Right lobe of liver (tissue), 6 donors: ENCODE measurements at regions not wholly inside any gene's neighbourhood (a gene's known extent, or its start where the extent isn't known, plus 50 kb on each side); places are given as distances from the start of the nearest gene placed in this dataset.

Experiments
- ATAC-seq, 4 donors: fragments of 200-7000 bp; cut with Tn5 transposase; one replicate each; pipeline ENCODE4 v1.9.1; 2020; ENCODE audit warnings: mild to moderate bottlenecking in 4 of 4, moderate library complexity in 4 of 4
- DNase-seq, 3 donors: peaks; one replicate each; pipeline ENCODE4 v3.0.0-alpha.2; 2020
- H3K27ac ChIP-seq, 3 donors: fragments of 200-600 bp; one replicate each; pipeline ENCODE4 v1.8.0; 2022
- H3K27me3 ChIP-seq, 2 donors: fragments of 200-600 bp; one replicate each; pipeline ENCODE4 v1.8.0; 2022
- H3K36me3 ChIP-seq, 4 donors: fragments of 200-600 bp; sonication (generic) in 1 of 4; one replicate each; pipeline versions ENCODE4 v1.5.1 to v1.8.0; 2017 to 2022; ENCODE audit warnings: control low read depth in 1 of 4
- H3K4me1 ChIP-seq, 4 donors: fragments of 200-600 bp; sonication (generic) in 1 of 4; one replicate each; pipeline versions ENCODE4 v1.5.1 to v1.8.0; 2017 to 2022; ENCODE audit warnings: control low read depth in 1 of 4
- H3K4me3 ChIP-seq, 3 donors: fragments of 200-600 bp; one replicate each; pipeline ENCODE4 v1.8.0; 2022
- H3K9me3 ChIP-seq, 4 donors: fragments of 200-600 bp; sonication (generic) in 1 of 4; one replicate each; pipeline versions ENCODE4 v1.5.1 to v1.8.0; 2017 to 2022; ENCODE audit warnings: control low read depth in 1 of 4
- POLR2A ChIP-seq: fragments of 450-650 bp; IDR thresholded peaks from one replicate; pipeline ENCODE4 v1.6.1; 2017; ENCODE audit warnings: antibody characterized with exemption, mild to moderate bottlenecking
- WGBS: methylation state at CpG from one replicate; pipeline ENCODE4 v1.1.6; 2018; ENCODE audit warnings: low coverage, low lambda C conversion rate; ENCODE audit not compliant: insufficient coverage; ENCODE audit errors: missing lambda C conversion rate; 5-methylcytosine and 5-hydroxymethylcytosine counted together
- intact Hi-C, 2 donors: fragments of 100-400 bp; cut with DNase I; formaldehyde crosslinking; loops; one replicate each; pipeline versions ENCODE4 v1.11.2 to v1.14.1; 2022
- TF ChIP-seq, protein P1 (sequence below), 4 donors: fragments of 200-600 bp in 3 of 4; fragments of 450-650 bp in 1 of 4; IDR thresholded peaks; one replicate each; pipeline versions ENCODE4 v1.5.1 to v1.8.0; 2016 to 2022; ENCODE audit warnings: antibody characterized with exemption in 4 of 4, mild to moderate bottlenecking in 2 of 4
- donor health status: DM: no; HTN: yes; CAD: no.
- donor health status: DM: no; HTN: no; CAD: no.
- donor health status: DM: no; HTN: no; CAD: no.
- donor health status: DM: no; HTN: yes; CAD: no.
- donor health status: DM: no; HTN: yes; CAD: no.

DNA sequence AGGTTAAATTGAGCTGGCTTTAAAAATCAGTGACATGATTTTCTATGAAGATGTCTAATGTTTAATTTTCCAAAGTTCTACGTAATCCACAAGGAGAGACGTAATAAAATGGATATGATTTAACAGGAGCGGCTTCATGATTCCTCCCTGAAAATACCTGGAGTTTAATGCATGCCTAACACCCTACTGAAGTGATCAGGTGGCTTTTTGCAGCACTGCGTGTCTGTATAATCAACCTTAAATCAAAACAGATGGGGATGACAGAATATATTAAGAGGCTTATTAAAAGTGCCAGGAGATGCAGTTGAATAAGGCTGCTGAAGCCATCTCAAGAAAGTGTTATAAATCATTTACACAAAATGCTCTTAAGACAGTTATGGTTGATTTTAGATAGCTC is 112.4 kb upstream of the TLR3 start:
- TF ChIP-seq, protein P1, sequence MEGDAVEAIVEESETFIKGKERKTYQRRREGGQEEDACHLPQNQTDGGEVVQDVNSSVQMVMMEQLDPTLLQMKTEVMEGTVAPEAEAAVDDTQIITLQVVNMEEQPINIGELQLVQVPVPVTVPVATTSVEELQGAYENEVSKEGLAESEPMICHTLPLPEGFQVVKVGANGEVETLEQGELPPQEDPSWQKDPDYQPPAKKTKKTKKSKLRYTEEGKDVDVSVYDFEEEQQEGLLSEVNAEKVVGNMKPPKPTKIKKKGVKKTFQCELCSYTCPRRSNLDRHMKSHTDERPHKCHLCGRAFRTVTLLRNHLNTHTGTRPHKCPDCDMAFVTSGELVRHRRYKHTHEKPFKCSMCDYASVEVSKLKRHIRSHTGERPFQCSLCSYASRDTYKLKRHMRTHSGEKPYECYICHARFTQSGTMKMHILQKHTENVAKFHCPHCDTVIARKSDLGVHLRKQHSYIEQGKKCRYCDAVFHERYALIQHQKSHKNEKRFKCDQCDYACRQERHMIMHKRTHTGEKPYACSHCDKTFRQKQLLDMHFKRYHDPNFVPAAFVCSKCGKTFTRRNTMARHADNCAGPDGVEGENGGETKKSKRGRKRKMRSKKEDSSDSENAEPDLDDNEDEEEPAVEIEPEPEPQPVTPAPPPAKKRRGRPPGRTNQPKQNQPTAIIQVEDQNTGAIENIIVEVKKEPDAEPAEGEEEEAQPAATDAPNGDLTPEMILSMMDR (IDR thresholded peaks at IDR 0.05): no peak
- TF ChIP-seq POLR2A: no peak
- no peaks in the 10 kb centered on the region for H3K4me1 ChIP-seq
- intact Hi-C loops: no loop called here
- H3K27me3 ChIP-seq: no peaks in the 10 kb centered on the region
- H3K4me3 ChIP-seq: no peak overlapping the region
- no peaks in the 10 kb centered on the region for H3K9me3 ChIP-seq
- no peak for DNase-seq
- H3K27ac ChIP-seq: no peak overlapping the region
- no peak for ATAC-seq
- H3K36me3 ChIP-seq: no peaks in the 10 kb centered on the region
- WGBS: 87% methylated on average over 3 of the region's 4 CpGs

DNA sequence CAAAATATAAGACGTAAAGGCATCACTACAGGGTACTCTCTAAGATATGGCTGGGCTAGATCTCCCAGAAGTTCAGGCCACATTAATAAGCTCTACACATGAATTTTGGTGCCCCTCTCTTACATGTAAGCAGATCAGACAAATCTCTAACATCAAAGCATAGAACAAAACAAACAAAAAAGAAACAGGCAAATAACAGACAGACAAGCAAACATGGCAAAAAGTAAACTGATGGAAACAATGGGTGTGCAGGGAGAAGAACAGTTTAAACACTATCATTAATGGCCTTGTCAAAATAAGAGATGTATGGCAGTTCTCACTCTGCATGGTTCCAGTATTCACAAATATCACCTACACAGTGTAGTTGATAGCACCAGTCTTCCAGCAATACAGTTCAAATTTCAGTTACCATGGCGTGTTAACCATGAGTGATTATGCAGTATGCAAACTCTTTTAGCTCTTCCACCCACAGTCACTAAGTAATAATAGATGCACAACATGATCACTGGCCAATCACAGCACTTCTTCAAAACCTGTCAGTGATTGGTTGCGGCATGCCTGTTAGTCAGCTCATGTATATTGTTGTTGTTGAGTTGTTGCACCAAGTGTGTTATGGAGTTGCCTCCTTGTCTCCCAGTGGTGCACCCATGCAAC is 110.7 kb upstream of the TLR3 start:
- TF ChIP-seq, protein P1 (IDR thresholded peaks at IDR 0.05): no peak
- TF ChIP-seq POLR2A: no peak

DNA sequence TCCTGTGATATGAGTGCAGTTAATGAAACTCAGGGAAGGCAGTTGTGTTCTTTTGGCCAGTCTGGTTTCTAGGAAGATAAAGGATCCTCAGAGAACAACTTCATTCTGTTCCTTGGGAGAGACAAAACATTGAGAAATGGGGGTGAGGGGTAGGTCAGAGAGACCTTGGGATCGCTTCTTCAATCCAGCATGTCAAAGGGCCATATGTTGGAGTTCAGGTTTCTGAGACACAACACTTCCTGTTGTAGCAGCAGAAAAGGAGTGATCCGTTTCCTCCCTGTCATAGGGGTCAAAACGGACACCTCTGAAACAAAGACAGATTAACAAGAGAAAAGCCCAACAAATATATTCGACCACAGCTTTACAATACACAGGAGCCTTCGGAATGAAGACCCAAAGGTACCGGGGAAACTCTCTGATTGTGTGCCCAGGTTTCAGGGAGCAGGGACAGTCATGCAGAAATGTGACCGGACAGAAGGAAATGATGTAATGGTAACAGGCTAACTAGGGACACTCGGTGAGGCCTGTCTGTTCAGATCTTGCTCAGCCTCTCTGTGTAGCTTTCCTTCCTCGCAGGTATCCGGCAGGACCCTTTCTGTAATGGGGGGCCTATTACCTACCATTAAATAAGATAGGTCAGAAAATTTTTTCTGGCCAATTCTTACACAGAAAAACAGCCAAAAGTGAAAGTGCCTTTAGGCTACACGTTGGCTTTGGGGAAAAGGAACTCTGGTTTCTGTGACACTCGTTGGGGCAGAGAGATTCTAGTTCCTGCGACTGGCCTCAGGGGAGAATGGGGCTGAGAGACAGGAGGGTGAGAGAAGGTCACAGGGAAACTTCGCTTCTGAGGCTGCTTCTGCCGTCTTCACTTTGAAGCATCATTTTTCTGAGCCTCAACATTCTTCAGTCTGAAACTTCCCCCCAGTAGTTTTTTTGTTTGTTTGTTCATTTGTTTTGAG is 103.3 kb upstream of the TLR3 start:
- Histone ChIP-seq H3K27me3 (no peaks in the 10 kb centered on the region), H3K36me3 (no peaks in the 10 kb centered on the region), H3K4me1 (no peaks in the 10 kb centered on the region), H3K4me3 (no peak overlapping the region), H3K9me3 (no peaks in the 10 kb centered on the region), H3K27ac (peak overlapping the region in 2 of 3 donors; percentile 42 to 59)
- peak; percentile 50 to 81 (median 79) for ATAC-seq
- no peak for DNase-seq
- intact Hi-C loops: no loop called here
- WGBS: 58% methylated on average over 14 of the region's 15 CpGs
- TF ChIP-seq POLR2A: no peak
- TF ChIP-seq, protein P1 (IDR thresholded peaks at IDR 0.05): no peak

More for the DNA sequence above, 110.7 kb upstream of the TLR3 start:
- Histone ChIP-seq H3K9me3 (no peaks in the 10 kb centered on the region), H3K27ac (no peak overlapping the region), H3K27me3 (no peaks in the 10 kb centered on the region), H3K36me3 (no peaks in the 10 kb centered on the region), H3K4me1 (no peaks in the 10 kb centered on the region), H3K4me3 (no peak overlapping the region)
- WGBS: 87% methylated on average over 3 of the region's 3 CpGs
- ATAC-seq (no peak), DNase-seq (no peak)
- intact Hi-C loops: no loop called here

DNA sequence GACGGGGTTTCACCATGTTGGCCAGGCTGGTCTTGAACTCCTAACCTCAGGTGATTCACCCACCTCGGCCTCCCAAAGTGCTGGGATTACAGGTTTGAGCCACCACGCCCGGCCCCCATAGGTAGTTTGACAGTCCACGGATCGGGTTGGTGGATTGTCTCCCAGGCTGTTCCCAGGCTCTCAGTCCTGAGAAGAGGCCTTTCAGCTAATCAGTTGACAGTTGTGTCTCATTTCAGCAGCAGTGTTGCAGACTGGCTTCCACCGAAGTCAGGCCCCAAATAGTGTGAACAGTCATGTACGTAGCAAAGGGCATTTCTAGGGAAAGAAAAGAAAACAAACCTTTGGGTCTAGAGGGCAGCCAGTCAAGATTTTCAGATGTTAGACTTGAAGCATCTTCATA is 102.4 kb upstream of the TLR3 start:
- intact Hi-C loops: no loop called here
- Histone ChIP-seq H3K27ac (peak overlapping the region in 1 of 3 donors; percentile 59), H3K4me3 (no peak overlapping the region), H3K36me3 (no peaks in the 10 kb centered on the region), H3K4me1 (no peaks in the 10 kb centered on the region), H3K27me3 (no peaks in the 10 kb centered on the region), H3K9me3 (no peaks in the 10 kb centered on the region)
- 86% methylated on average over 7 of the region's 8 CpGs for WGBS
- no peak for TF ChIP-seq POLR2A
- TF ChIP-seq, protein P1 (IDR thresholded peaks at IDR 0.05): no peak
- DNase-seq: no peak
- peak in 1 of 4 donors; percentile 11 for ATAC-seq
